Activated CD4-positive, alpha-beta T cell treated with anti-CD3 and anti-CD28 coated beads for 1 hour (primary cell): ENCODE measurements at regions not wholly inside any gene's neighbourhood (a gene's known extent, or its start where the extent isn't known, plus 50 kb on each side); places are given as distances from the start of the nearest gene placed in this dataset.

Experiments used
- DNase-seq: peaks from one replicate; pipeline ENCODE4 v3.0.0-alpha.2; 2020

DNA sequence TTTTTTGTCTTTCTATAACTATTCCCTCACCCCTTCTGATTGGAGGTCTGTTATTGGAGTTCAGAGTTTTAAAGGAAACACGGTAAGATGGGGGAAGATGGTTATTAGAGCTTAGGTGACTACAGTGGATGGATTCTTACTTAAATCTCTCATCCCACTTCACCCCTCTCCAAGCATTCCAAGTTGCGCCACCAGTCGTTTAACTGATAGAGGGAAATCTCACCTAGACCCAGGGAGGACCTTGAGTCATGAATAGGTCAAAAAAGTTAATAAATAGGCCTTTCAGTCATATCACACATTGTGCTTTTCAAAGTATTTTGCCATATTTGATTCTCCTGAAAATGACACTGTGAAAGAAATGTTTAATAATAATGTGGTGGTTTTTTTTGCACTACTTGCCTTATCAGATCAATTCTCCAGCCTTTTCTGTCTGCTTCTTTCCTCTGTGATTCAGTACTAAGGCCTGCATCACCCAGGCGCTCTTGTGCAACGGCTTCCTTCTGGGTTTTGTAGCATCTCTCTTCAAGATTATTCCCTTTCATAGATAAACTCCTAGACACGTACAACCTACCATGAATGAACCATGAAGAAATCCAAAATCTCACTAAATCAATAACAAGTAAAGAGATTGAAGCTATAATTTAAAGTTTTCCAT, 100.4 kb upstream of the TGFBR2 start:
- DNase-seq, result no peak

DNA sequence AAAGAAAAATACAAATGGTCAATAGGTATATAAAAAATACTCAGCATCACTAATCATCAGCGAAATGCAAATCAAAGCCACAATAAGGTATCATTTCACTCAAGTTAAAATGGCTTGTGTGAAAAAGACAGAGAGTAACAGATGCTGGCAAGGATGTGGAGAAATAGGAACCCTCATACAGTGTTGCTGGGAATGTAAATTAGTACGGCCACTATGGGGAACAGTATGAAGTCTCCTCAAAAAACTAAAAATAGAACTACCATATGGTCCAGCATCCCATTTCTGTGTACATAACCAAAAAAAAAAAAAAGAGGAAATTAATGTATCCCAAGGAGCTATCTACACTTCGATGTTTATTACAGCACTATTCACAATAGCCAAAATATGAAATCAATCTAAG, 98.1 kb upstream of the TGFBR2 start:
- DNase-seq, result no peak

- no peak for DNase-seq
Observed at GRCh38 chr3:30510596-30510995, 95.8 kb upstream of the TGFBR2 start.

DNA sequence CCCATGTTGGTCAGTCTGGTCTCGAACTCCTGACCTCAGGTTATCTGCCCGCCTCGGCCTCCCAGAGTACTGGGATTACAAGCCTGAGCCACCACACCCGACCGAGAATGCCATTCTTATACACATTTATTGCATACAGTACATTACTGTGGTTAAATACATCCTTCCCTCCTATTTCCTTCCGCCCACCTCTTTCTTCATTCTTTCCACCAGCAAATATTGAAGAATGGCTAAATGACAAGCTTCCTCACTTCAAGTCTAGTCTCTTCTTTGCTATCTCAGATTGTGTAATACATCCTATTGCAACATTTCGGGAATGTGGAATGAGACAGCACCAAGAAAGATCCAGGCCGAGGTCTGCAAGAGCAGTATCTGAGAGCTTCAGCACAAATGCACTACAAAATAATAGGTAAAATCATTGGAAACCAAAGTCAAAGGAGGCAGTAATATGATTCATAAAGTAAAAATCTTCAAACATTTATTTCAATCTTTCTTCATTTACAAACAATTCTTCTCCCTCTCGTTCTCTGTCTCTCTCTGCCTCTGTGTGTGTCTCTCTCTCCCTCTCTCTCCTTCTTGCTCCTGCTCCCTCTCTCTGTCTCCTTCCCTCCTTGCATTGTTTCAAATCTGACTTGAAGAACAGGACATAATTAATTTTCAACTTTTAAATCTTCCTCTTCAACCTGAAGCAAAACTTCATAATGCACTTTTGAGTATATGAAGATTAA, 94.7 kb upstream of the TGFBR2 start:
- DNase-seq, result no peak

GRCh38 chr3:30512576-30512975, 93.8 kb upstream of the TGFBR2 start:
- no peak for DNase-seq

GRCh38 chr3:30513374-30514152, 92.8 kb upstream of the TGFBR2 start:
- no peak for DNase-seq

GRCh38 chr3:30516238-30516637, 90.2 kb upstream of the TGFBR2 start:
- DNase-seq, result no peak

DNA sequence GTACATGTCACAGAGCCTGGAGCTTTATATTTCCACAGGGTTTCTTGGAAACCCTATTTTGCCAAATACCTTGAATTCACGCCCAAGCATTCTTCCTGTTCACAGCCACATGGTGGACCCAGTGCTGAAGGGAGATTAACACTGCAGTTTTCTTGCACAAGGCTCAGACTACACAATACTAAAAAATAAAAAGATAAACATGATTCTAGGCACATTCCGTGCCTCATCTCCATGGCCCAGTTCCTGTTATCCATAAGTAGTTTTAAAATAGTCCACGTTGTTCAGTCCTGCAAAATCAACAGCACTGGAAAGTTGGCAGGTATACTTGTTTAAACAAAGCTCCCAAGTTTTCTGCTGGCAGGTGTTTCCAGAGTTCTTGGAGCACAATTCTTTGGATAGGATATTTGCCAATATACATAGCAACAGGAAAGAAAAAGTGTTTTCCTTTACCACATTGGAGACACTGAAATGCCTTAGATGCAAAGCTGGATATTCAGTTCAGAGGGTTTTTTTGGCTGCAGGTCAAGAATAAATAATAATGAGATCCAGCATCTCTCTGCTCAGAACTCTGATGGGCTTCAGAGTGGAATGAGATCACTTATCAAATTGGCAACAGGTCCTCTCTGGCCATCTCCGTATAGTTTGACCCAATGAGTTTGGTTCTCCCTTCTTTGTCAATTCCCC, 88.1 kb upstream of the TGFBR2 start:
- no peak for DNase-seq

DNA sequence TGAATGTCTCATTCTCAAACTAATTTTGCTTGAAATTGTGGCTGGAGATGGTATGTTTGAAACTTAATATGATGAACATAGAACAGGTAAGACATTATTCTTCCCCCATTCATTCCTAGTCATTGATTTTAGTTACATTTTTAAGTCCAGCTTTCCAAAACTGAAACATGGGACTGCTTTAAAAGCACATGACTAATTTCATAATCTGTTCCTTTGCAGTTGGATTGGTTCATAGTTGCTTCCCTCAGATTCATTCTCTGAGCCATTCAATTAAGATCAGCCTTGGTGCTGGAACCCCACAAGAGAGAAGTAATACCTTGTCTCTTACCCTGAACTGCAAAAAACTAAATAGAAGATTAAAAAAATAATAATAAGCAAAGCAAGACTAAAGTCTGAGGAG, 87.5 kb upstream of the TGFBR2 start:
- DNase-seq, result no peak

- DNase-seq, result no peak
Observed at GRCh38 chr3:30520699-30521098, 85.7 kb upstream of the TGFBR2 start.

DNA sequence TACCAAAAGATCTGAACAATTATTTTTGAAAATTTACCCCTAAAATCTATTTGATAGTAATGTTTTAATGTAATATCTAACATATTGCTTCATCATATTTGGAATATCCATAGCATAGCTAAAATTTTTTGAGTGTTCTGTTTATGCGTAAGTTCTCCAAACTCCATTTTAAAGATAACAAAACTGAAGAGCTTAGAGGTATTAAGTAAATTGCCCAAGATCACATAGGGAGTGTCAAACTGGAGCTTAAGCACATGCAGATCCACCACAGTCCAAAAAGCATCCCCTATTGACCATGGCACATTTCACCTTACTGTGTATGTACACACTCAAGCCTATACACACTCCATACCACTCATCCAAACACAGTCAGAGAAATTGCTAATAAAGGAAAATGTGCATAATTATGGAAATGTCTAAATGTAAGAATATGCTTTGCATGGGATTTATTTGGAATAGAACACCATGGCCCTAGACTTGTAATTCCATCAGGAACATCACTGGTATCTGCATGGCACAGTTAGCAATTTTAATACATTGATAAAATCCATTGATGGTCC, 85.2 kb upstream of the TGFBR2 start:
- no peak for DNase-seq

DNA sequence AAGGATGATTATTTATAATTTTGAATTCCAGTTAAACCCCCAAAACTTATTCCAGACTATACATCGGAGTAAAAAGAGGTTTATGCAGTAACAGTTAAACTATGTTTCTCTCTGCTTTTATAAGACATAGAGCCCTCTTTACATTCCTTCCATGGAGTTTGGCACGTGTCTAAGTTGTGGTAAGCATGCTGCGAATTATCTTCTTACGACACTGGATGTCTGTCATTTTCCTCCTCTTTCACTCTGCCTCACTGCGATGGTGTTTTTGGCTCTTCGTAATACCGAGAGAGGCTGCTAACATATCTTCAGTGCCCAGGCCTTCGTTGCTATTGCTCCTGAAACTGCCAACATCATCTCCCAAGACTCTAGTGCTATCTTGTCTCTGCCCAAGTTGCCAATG, 83.9 kb upstream of the TGFBR2 start:
- no peak for DNase-seq

- no peak for DNase-seq
Observed at GRCh38 chr3:30523366-30523765, 83.0 kb upstream of the TGFBR2 start.

GRCh38 chr3:30524357-30525040, 81.9 kb upstream of the TGFBR2 start:
- no peak for DNase-seq

DNA sequence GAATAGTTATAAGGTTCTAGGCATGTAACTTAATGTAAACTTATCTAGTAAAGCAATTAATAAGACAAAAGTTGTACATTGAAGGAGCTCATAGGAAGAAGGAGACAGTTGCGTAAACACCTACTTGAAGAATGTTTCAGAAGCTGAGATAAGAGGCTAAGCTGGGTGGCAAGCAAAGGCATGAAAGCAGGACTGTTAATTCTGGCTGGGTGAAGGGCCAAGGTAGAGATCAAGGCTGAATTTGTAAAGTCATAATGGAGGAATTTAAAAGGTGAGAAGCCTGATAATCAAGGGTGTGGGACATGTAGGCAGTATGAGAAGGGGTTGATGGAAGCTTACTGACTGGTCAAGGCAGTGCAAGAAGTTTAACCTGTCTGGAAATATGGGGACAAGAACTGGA, 80.4 kb upstream of the TGFBR2 start:
- DNase-seq, result no peak

DNA sequence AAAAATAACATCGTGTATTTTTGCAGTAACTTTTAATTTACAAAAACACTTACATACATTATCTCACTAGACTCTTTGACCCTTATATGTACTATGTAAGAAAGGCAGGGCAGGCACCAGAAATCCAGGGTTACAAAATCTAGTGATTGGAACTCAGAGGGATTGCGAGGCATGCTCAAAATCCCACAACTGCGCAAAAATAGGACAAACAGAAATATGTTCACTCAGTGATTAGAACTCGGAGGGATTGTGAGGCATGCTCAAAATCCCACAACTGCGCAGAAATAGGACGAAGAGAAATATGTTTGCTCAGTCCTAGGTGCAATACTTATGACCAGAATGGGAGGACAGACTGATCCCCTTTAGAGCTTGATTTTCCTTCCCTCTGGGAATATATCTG, 79.2 kb upstream of the TGFBR2 start:
- DNase-seq, result no peak

- no peak for DNase-seq
Observed at GRCh38 chr3:30527720-30528119, 78.7 kb upstream of the TGFBR2 start.

- no peak for DNase-seq
Observed at GRCh38 chr3:30530084-30530483, 76.3 kb upstream of the TGFBR2 start.

DNA sequence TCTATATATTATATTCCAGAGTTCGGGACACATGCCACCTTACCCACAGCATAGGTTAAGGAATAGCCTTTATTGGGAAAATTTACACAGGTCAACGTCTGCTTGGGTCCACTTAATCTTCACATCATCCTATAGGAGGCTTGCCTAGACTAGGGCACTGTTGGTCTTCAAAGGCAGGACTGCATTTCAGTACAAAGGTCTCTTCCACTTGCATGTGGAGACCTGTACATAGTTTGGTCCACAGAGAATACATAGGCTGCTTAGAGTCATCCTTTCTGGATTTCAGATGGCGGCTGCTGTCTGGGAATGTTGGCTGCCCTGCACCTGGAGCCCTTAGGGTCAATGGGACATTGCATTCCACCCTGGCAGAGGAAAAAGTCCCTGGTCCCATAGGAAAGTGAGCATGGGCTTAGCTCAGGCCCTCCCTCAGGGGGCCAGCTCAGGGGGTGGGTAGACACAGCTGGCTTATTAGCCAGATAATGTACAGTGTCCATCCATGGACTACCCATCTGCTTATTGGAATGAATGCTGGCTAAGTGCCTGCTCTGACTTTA, 75.3 kb upstream of the TGFBR2 start:
- DNase-seq, result no peak

DNA sequence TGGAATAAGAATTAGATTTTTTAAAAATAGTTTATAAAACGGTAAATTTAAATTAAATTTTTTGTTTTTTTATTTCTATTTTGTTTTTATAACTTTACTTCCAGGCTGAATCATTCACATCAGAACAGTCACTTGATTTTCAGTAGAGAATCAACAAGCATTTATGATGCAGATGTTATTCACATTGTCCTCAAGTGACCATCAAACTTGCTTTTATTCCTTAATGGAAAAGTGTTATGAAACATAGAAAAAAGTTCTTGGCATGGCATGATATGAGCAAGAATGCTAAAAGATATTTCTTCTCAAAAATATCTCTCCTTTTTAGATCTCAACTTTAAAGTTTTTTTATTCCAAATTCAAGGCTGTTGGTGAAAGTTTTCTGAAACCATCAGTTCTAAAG, 70.9 kb upstream of the TGFBR2 start:
- no peak for DNase-seq

DNA sequence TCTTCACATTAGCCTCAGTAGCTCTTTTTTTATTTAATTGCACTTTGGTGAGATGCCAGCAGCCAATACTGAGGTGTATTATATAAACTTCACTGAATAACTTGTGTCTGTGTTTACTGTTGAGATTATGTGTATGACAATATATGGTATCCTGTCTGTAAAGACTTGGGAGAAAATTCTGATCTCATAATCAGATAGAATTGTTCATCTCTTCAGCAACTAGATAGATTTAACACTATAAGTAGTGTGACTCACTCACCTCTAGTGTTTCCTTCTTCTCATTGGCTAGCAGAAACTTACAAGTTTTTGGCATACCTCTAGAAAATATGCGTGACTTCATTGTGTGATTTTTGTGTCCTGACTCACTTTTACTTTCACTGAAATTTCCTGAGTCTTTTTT, 67.6 kb upstream of the TGFBR2 start:
- DNase-seq, result no peak

DNA sequence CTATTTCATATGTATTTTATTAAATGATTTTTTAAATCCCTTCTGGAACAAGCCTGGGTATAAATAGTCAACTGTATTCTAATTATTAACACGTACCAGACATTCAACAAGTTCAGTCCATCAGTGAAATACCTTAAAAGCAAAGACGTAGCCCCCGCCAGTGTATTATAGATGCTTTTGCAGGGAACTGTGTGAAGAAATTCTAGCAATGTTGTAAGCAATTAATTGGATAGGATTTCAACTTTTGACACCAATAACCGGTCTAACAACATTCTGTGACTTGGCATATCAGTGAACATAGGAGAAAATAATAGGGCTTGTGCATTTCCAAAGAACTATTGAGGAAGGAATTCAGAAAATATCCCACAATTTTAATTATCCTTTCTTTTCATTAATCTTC, 67.2 kb upstream of the TGFBR2 start:
- DNase-seq, result no peak
